HG02678 (cell line): ENCODE measurements at regions not wholly inside any gene's neighbourhood (a gene's known extent, or its start where the extent isn't known, plus 50 kb on each side); places are given as distances from the start of the nearest gene placed in this dataset.

Experiments
- ATAC-seq: cut with Tn5 transposase; IDR thresholded peaks from one replicate; pipeline ENCODE4 v1.9.1; 2021; ENCODE audit warnings: mild to moderate bottlenecking, moderate library complexity; ENCODE audit not compliant: unreplicated experiment

DNA sequence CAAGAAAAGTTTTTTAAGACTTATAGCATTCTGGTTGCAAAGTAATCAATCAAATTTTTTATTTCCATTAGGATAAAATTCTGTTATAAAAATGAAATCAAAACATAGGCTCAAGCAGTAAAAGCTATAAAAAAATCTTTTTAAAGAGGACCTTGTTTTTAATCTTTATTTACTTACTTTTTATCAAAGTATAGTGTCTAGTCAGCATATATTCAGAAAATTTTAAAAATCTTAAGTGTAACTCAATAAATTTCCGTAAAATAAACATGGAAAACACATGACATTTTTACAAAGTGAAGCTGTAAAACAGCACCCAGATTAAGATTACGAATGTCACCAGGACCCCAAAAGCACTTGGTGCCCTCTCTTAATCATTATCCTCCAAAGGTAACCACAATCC lies 302.4 kb downstream of the TMEM161B start:
- ATAC-seq = no peak

DNA sequence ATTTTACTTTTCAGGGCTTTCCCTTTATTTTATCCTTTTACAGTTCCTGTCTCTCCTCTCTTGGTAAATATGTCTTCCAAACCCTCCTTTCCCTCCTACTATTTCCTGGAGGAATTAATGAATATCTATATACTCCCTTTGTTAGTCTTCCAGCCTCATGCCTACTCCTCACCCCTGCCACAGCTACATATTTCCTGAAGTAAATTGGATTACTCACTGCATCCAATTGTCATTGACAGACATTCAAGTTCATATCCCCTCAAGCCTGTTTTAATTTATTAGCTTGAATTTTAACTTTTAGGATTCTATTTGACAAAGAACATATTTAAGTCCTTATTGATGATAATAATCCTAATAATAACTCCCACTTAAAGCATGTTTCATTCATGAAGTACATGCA lies 314.5 kb downstream of the TMEM161B start:
- ATAC-seq = no peak

DNA sequence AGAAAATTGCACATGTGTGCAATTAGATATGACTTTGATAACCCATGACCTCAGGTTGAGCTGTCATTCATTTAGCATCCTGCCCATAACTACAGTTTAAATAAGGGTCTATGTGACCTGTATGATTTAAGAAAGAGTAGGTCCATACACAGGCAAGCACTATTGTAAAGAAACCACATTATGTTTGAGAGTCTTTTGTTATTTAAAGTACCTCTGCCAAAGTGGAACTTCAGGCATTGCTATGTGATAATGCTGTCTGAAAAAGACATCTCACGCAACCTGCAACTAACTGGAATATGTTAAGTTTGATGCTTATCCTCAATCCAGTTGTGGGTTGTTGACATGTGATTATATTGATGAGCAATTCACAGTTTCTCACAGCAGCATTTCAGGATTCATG lies 317.0 kb downstream of the TMEM161B start:
- ATAC-seq = no peak

DNA sequence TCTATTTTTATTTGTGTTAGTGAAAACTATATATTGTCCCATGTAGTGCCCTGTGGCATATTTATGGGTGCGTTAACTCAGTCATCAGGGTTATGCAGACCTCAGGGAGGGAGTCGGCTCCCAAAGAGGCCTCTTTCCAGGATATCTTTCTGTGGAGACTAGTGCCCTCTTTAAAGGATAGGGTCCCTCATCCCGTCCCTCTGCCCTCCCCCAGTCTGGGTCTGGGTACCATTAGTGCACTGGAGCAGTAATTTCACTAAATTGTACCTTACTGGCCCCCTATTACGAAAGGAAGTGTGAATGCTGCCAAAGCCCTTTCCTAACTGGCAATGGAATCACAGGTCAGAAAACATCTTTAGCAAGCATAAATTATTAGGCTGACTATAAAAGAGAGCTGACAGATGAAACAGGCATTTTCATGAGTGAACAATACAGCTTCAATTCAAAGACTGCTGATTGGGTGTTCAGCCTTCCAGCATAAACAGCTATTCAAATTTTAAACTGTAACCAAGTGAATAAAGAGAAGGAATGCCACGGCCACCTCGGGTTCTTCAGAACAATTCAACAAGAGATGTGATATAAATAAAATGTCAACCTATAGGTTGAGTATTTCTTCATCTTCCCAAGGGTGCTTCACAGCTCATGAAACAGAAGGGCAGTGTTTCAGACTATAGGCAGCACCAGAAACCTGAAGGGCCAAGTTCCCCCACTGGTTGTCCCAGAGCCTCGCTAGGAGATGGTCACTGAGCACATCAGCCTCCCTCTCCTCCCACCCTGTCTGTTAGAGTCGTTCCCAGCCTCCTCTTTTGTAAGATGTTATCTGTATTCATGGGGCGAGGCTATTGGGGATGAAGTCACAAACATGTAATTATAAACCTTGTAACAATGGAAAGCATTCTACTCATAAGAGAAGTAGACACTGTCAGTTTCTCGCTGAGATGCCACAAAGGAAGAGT lies 318.7 kb downstream of the TMEM161B start:
- no peak for ATAC-seq

DNA sequence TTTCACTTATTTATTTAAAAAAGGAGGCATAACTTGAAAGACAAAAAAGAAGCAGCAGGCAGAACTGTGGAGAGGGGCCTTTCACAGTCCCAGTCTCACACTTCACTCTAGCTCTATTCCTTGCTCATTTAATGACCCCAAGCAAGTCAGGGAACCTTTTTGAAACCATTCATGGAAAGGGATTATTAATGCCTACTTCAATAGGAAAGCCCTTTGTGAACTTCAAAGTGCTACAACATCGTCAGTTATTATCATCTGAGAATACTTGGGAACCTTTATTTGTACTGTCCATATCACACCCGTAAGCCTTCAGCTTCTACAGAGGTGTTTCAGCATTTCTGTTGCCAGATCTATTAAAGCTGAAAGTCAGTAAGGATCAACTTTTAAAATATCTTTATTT lies 320.2 kb downstream of the TMEM161B start:
- no peak for ATAC-seq

DNA sequence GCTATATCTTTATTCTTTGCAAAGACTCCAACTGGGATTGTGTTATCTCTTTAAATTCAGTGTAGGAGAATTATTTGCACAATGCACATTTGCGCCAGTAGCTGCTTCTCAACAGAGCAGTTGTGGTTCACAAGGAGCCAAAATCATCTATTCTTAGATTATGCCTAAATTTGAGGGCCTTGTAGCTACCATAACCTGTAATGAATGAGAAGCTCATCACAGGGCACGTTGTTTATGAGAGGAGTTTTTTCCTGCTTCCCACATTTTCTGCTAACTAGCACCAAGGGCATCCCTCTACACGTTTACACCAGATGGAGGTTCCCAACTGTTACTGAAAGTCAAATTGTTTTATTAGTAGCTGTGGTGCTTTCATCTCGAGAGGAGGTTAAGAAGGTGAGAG lies 322.4 kb downstream of the TMEM161B start:
- no peak for ATAC-seq

DNA sequence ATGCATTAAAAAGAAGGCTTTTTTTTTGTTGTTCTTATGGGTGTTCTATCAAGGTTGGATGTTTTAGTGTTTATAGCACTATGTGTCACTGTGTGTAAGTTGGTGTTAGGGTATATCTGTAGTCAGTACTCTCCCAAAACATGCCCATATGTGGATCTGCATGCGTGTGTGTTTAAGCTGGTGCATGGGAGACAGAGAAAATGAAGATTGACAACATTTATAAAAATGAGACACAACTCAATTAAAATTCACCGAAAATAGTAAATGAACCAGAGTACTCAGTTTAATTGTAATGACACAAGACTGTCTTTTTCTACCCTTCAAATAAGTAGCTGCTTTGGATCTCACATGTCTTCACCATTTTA lies 323.4 kb downstream of the TMEM161B start:
- no peak for ATAC-seq

DNA sequence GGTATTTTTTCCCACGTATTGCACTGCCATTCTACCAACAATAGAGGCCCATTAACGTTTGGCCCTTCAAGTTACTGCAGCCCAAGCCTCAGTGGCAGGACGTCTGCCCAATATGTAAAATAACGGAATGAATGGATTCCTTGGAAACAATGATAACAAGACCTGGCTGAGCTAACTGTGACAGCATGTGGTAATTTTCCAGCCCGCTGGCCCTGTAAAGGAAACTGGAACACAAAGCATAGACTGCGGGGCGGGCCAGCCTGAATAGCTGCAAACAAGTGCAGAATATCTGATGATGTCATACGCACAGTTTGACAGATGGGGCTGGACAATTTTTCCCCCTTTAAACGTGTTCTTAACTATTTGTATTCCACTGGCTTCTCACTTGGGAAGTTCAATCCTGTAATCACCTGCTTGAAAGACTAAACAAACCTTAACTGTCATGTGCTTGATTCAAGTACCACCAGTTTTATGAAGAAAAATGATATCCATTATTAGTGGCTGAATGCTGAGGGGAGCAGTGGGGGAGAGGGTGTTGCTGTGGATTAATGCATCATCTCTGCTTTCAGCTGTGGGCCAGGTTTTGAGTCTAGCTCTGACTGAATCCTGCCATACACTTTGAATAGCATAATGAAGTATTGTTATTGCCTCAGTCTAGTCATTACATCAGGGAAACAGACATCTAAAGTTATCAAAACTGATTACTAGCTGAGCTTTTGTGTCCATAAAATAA lies 323.9 kb downstream of the TMEM161B start:
- no peak for ATAC-seq

DNA sequence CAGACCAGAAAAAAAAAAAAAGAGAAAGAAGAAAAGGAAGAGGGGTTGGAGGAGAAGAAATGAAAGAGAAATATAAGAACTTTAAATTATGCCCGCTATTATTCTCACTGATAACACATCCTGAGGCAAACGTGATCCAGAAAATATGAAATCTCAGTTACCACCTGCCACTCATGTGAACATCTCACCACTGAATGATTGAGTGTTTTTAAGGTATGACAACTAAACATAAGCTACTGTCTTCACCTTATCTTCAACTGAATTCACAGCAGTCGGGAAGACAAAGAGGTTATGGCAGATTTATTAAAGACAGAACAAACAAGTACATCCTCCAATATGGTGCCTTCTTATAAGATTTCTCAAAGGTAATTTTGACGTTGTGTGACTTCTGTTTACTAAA lies 327.9 kb downstream of the TMEM161B start:
- no peak for ATAC-seq

DNA sequence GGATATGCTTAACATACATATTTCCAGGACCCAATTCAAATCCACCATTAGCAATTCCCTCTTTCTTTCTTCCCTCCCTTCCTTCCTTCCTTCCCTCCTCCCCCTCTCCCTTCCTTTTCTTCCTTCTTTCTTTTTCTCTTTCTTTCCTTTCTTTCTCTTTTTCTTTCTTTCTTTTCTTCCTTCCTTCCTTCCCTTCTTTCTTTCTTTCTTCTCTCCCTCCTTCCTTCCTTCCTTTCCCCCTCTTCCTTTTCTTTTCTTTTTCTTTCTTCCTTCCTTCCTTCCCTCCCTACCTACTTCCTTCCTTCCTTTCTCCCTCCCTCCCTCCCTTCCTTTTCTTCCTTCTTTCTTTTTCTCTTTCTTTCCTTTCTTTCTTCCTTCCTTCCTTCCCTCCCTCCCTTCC lies 332.0 kb downstream of the TMEM161B start:
- no peak for ATAC-seq

DNA sequence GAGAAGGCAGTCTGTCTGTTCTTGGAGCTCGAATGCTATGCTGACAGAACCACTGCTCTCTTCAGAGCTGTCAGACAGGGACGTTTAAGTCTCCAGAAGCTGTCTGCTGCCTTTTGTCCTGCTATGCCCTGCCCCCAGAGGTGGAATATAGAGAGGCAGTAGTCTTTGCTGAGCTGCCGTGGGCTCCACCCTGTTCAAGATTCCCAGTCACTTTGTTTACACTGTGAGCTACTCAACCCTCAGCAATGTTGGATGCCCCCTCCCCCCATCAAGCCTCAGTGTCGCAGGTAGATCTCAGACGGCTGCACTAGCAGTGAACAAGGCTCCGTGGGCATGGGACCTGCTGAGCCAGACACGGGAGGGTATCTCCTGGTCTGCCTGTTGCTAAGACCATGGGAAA lies 344.2 kb downstream of the TMEM161B start:
- no peak for ATAC-seq

DNA sequence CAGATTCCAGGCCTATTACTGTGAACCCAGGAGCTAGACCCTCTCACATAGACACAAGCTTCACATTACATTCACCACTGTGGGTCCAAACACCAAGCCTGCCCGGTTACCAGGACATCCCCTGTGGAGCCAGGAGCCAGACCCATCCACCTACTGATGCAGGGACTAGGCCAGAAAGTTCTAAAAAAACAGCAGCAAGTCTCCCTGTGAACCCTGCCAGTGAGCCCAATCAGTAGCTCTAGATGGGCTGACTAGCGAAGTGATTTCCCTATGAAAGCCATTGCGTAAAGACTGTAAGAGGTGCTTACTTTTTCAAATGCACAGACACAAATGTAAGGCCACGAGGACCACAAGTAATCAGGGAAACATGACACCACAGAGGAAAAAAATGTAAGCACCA lies 352.3 kb downstream of the TMEM161B start:
- no peak for ATAC-seq

DNA sequence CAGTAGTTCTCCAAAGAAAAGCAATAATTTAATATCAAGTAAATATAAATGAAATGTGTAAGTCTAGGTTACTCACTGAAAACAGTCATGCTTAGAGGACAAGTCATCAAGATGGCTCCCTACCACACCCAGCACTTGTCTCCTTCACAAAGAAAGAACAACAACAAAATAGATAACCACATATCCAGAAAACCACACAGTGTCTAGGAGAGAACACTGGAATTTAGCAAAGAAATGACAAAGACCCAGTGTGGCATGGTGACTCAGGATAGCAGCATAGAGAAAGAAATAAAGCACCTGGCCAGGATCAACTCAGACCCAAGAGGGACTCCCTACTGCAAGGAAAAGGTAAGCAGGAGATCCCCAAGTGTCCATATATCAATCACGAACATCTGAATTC lies 356.2 kb downstream of the TMEM161B start:
- ATAC-seq = no peak

DNA sequence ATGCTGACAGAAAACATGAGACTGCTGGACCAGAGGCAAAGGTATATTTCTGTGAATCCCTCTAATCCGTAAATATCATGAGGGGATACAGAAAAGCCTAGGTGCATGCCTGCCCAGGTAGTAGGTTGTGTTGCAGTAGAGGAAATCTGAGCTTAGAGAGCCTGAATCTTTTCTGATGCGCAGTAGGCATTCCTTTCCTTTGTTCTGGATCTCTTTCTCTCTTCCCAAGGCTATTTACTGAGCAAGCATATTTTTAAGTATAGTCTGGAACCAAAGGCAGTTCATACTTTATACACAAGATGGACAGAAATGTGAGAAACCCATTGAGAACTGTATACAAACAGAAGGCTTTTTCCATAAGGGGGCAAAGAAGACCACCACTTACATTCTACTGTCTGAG lies 359.3 kb downstream of the TMEM161B start:
- ATAC-seq = no peak

DNA sequence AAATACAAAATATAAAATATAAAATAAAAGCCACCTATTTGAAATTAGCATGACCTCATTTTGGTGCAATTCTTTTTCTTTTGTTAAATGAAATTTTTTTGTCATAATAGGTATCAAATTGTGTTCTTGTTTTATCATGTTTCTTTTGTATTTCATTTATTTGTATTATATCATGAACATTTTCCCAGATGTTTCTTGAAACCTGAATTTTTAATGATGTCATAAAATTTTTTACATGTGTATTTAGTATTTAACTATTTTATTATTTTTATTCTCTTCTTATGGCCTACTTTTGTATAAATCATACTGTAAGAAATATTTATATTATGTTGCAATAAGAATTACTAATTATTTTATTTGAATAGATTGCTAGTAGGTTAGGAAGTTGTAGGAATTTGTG lies 361.7 kb downstream of the TMEM161B start:
- ATAC-seq = no peak

DNA sequence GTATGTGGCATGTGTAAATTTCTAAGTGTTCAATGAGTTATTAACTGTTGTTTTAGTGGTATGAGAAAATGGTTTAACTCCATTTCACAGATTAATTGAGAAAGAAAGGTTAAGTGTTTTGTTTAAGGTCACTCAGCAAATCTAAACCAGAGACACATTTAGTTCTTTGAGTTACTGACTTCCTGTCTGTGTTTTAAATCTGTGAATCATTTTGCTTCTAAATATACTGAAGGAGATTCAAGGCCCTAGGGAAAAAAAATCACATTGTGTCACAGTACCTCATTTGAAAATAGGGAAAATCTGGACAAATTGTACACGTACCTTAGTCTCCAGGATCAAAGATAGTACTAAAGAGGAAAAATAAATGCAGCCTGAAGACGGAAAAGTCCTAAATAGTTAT lies 368.2 kb downstream of the TMEM161B start:
- no peak for ATAC-seq

DNA sequence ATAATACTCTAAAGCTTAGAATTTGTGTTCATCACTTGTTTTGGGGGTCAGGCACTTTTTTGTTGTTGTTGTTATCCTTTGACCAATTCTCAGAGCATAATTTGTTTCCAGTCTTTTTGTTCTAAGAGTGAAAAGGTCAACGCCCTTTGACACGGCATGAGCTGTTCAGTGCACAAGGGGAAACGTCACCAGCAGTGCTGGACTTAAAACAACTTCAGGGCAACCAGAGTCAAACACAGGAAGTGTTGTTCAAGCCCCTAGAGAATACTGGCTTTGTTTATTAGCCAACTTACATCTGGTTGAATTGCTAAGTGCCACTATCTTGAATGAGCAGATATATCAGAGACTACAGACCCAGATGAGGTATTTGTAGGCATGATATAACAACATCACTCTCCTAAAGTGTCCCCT lies 368.9 kb downstream of the TMEM161B start:
- ATAC-seq = no peak

DNA sequence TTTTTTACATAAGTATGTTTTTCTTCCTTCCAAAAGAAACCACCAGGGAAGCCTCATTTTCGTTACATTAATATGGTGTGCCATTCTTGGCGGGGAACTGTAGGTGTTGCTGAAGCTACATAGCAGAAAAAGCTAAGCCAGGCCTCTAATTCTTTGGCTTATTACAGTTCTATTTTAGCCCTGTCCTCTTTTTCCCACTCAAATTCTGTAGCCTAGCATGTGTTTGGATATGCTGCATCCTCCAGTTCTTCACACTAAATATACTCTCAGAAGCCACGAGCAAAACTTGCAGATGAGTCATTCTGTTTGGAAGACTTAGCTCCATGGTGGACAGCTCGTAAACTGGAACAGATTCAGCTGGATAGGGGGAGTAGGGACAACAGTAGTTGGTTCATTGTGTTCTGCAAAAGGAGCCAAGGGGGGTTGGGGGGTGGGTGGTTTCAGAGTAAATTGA lies 369.4 kb downstream of the TMEM161B start:
- no peak for ATAC-seq

DNA sequence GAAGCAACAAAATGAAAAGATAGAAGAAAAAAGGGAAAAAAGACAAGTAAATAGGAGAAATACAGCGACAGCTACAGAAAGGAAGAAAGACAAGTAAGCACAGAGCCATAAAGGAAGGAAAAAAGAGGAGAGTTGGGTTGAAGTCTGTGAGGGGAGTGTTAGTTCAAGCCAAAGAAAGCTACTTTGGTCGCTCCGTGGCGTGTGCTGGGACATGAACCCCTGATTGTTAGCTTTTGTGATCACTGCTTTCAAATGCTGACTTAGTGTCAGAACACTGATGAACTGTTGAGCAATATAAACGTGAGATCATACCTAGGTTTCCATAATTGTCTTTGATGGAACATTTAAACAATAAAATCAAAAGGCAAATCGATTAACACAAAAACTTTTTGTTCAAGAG lies 370.1 kb downstream of the TMEM161B start:
- no peak for ATAC-seq

DNA sequence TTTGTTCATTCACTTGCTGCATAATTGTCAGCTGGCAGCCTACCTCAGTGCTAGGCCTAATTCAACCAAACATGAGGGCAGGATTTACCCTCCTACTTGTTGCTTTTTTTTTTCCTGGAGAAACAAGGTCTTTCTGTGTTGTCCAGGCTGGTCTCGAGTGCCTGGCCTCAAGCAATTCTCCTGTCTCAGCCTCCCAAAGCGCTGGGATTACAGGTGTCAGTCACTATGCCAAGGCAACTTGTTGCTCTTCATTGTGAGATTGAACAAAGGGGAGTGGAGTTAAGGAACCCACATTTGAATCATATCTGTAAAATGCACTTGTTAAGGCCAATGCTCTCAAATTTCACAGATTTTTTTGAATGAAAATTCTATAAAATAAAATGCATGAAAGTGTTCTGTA lies 380.5 kb downstream of the TMEM161B start:
- ATAC-seq = no peak

DNA sequence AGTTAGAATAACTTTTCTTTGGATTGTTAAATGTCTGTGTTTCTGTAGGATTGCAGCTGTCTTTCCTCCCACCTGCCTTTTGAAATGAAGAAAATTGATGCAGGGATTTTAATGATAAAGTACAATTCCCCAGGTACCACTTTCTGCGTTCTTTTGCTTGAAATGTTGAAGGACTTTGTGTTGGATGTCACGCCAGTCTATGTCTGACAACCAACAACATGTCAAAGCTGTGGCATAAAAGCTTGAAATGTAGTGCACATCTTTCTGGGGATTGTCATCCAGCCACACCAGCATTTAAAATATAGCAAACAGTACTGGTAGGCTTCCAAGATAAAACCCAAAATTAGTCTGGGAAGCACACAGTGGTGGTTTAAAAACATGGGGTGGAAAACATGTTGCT lies 381.4 kb downstream of the TMEM161B start:
- ATAC-seq = no peak

DNA sequence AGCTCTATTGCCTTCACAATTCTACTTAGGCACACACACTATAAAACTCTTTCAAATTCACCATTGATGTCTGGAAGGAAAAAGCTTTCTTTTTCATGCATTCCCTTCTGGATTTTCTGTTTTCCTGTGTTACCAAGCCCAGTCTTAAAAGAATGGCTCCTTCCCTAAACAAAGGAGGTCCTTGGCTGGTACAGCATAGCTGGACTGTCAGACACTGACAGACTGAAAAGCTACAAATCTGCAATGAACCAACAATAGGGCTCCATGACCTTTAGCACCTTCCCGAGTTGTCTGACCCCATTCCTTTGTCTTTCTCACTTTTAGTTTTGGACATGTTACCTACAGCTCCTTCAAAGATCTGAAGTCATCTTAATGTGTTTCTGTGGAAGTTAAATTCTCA lies 382.5 kb downstream of the TMEM161B start:
- ATAC-seq = no peak
